ENCODE measurements at regions not wholly inside any gene's neighbourhood (a gene's known extent, or its start where the extent isn't known, plus 50 kb on each side); places are given as distances from the start of the nearest gene placed in this dataset.

DNA sequence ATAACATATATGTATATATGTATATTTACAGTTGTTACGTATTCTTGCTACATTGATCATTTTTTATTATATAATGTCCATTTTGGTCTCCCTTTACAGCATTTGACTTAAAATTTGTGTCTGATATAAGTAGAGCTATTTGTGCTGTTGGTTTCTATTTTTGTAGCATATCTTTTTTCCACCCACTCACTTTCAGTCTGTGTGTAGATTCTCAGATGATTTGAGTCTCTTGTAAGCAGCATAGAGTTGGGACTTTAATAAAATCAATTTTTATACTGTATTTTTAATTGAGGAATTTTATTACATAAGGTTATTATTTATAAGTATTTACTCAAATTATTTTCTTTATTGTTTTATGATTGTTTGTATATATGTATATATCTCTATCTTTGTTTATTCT lies 1293.7 kb downstream of the TMEM121 start:
- Histone ChIP-seq H3K36me3 (ENCODE audit: insufficient read depth, low read length, poor library complexity, severe bottlenecking) (no peaks in the 10 kb centered on the region), H3K4me1 (ENCODE audit: insufficient read depth, low read length, poor library complexity, severe bottlenecking) (no peaks in the 10 kb centered on the region), H3K4me3 (ENCODE audit: low read depth, low read length, poor library complexity, severe bottlenecking) (no peak overlapping the region), H3K27ac (ENCODE audit: low read depth, low read length, poor library complexity, severe bottlenecking) (no peak overlapping the region), H3K27me3 (replicated peaks; ENCODE audit: insufficient read depth, low read depth, low read length, poor library complexity) (peaks cover 17% of the 10 kb centered on the region), H3K9me3 (ENCODE audit: low read depth, low read length, poor library complexity, severe bottlenecking) (no peaks in the 10 kb centered on the region)
- BruUV-seq (replicated peaks): no TSS peak
- intact Hi-C loops (cut with micrococcal nuclease; ENCODE audit: unreplicated experiment): no loop called here
- CTCF ChIA-PET: no interaction called here
- POLR2A ChIA-PET (ENCODE audit: low non-redundant PET): no interaction called here
- no peak for DNase-seq (ENCODE audit: low spot score)
- TF ChIP-seq, protein P1, sequence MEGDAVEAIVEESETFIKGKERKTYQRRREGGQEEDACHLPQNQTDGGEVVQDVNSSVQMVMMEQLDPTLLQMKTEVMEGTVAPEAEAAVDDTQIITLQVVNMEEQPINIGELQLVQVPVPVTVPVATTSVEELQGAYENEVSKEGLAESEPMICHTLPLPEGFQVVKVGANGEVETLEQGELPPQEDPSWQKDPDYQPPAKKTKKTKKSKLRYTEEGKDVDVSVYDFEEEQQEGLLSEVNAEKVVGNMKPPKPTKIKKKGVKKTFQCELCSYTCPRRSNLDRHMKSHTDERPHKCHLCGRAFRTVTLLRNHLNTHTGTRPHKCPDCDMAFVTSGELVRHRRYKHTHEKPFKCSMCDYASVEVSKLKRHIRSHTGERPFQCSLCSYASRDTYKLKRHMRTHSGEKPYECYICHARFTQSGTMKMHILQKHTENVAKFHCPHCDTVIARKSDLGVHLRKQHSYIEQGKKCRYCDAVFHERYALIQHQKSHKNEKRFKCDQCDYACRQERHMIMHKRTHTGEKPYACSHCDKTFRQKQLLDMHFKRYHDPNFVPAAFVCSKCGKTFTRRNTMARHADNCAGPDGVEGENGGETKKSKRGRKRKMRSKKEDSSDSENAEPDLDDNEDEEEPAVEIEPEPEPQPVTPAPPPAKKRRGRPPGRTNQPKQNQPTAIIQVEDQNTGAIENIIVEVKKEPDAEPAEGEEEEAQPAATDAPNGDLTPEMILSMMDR (conservative IDR thresholded peaks at IDR 0.05; ENCODE audit: low read depth, low read length): no peak
- TF ChIP-seq EZH2 (IDR thresholded peaks at IDR 0.05; ENCODE audit: borderline replicate concordance, low read depth, low read length, poor library complexity, severe bottlenecking): no peak

DNA sequence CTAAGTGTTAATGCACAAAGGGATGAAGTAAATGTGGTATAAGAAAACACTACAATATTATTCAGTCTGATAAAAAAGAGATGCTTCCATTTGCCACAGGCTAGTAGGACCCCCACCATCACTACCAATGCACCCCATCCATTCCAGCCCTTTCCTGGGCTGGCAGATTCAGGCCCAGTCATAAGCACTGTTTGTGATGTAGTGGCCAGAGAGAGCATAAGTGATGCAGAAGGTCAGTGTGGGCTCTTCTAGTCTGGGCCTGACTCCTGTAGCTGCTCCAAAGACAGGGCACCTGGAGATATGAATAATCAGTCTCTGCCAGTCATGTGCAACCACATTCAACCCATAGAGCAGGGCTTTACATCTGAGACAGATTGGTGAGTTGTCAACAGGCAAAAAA lies 1294.7 kb downstream of the TMEM121 start:
- intact Hi-C loops (cut with micrococcal nuclease; ENCODE audit: unreplicated experiment): no loop called here
- DNase-seq (ENCODE audit: low spot score): no peak
- no TSS peak for BruUV-seq (replicated peaks)
- no peaks in the 10 kb centered on the region for H3K36me3 ChIP-seq (ENCODE audit: insufficient read depth, low read length, poor library complexity, severe bottlenecking)
- H3K9me3 ChIP-seq (ENCODE audit: low read depth, low read length, poor library complexity, severe bottlenecking): no peaks in the 10 kb centered on the region
- peaks cover 12% of the 10 kb centered on the region for H3K27me3 ChIP-seq (replicated peaks; ENCODE audit: insufficient read depth, low read depth, low read length, poor library complexity)
- TF ChIP-seq, protein P1 (conservative IDR thresholded peaks at IDR 0.05; ENCODE audit: low read depth, low read length): no peak
- TF ChIP-seq EZH2 (IDR thresholded peaks at IDR 0.05; ENCODE audit: borderline replicate concordance, low read depth, low read length, poor library complexity, severe bottlenecking): no peak
- no peak overlapping the region for H3K4me3 ChIP-seq (ENCODE audit: low read depth, low read length, poor library complexity, severe bottlenecking)
- no peak overlapping the region for H3K27ac ChIP-seq (ENCODE audit: low read depth, low read length, poor library complexity, severe bottlenecking)
- H3K4me1 ChIP-seq (ENCODE audit: insufficient read depth, low read length, poor library complexity, severe bottlenecking): no peaks in the 10 kb centered on the region
- POLR2A ChIA-PET (ENCODE audit: low non-redundant PET): no interaction called here
- CTCF ChIA-PET: interaction anchor here (1.1 kb wide), 1 partner anchor 52 kb away, joined by 3 read pairs; no protein-coding TSS in a partner anchor

DNA sequence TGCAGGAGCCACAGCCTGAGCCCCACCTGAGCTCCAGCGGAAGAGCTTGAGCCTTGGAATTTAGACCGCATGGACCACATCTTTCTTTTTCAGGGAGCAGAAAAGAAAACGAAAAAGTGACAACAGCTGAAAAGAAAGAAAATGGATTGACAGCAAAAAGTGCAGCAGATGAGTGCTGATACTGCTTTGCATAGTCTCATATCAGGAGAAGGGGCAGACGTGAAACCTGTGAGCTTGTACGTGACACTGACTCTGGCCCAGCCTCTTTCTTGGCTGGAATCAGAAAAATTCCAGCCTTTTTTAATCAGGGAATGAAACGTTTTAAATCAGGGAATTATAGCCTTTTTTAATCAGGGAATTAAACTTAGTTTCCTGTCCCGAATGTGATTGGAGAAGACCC lies 1296.5 kb downstream of the TMEM121 start:
- DNase-seq (ENCODE audit: low spot score): no peak
- Histone ChIP-seq H3K27ac (ENCODE audit: low read depth, low read length, poor library complexity, severe bottlenecking) (no peak overlapping the region), H3K4me1 (ENCODE audit: insufficient read depth, low read length, poor library complexity, severe bottlenecking) (no peaks in the 10 kb centered on the region), H3K27me3 (replicated peaks; ENCODE audit: insufficient read depth, low read depth, low read length, poor library complexity) (peaks cover 6% of the 10 kb centered on the region), H3K36me3 (ENCODE audit: insufficient read depth, low read length, poor library complexity, severe bottlenecking) (no peaks in the 10 kb centered on the region), H3K9me3 (ENCODE audit: low read depth, low read length, poor library complexity, severe bottlenecking) (no peaks in the 10 kb centered on the region), H3K4me3 (ENCODE audit: low read depth, low read length, poor library complexity, severe bottlenecking) (no peak overlapping the region)
- POLR2A ChIA-PET (ENCODE audit: low non-redundant PET): no interaction called here
- no TSS peak for BruUV-seq (replicated peaks)
- CTCF ChIA-PET: interaction anchor here (0.5 kb wide), 1 partner anchor 129 kb away, joined by 3 read pairs; no protein-coding TSS in a partner anchor
- intact Hi-C loops (cut with micrococcal nuclease; ENCODE audit: unreplicated experiment): no loop called here
- TF ChIP-seq, protein P1 (conservative IDR thresholded peaks at IDR 0.05; ENCODE audit: low read depth, low read length): no peak
- no peak for TF ChIP-seq EZH2 (IDR thresholded peaks at IDR 0.05; ENCODE audit: borderline replicate concordance, low read depth, low read length, poor library complexity, severe bottlenecking)
